ENCODE measurements at regions not wholly inside any gene's neighbourhood (a gene's known extent, or its start where the extent isn't known, plus 50 kb on each side); places are given as distances from the start of the nearest gene placed in this dataset.

DNA sequence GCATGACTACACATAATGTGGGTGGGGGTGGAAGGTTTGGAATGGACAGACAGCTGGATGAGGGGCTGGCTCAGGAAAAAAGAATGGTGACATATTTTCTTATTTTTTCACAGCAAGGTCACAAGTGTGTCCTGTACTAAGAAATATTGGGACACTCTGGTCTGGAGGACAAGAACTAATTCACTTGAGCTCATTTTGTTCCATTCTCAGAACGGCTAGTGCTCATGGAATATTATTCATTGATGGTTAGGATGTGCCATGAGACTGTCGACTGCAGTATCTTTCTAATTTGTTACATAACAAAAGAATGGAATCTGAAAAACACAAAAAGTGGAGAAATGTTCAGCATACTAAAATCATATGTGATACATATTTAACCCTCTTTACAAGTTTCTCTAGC is 149.5 kb downstream of the BMP4 start:
- TF ChIP-seq, protein P1, sequence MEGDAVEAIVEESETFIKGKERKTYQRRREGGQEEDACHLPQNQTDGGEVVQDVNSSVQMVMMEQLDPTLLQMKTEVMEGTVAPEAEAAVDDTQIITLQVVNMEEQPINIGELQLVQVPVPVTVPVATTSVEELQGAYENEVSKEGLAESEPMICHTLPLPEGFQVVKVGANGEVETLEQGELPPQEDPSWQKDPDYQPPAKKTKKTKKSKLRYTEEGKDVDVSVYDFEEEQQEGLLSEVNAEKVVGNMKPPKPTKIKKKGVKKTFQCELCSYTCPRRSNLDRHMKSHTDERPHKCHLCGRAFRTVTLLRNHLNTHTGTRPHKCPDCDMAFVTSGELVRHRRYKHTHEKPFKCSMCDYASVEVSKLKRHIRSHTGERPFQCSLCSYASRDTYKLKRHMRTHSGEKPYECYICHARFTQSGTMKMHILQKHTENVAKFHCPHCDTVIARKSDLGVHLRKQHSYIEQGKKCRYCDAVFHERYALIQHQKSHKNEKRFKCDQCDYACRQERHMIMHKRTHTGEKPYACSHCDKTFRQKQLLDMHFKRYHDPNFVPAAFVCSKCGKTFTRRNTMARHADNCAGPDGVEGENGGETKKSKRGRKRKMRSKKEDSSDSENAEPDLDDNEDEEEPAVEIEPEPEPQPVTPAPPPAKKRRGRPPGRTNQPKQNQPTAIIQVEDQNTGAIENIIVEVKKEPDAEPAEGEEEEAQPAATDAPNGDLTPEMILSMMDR (IDR thresholded peaks at IDR 0.05): no peak
- TF ChIP-seq POLR2A (IDR thresholded peaks at IDR 0.05): no peak
